ENCODE measurements at regions not wholly inside any gene's neighbourhood (a gene's known extent, or its start where the extent isn't known, plus 50 kb on each side); places are given as distances from the start of the nearest gene placed in this dataset.
A peak's percentile ranks its signal among the peaks of the same experiment; 100 is the strongest.

GRCh38 chr17:55614061-55614460 lies 102.8 kb upstream of the SMIM36 start:
- Histone ChIP-seq H4K20me1 (replicated peaks in 1 of 2; ENCODE audit: control insufficient read depth in 1 of 2, insufficient read depth in 2 of 2, low read length in 2 of 2) (no peaks in the 10 kb centered on the region), H3K9ac (replicated peaks in 1 of 4; ENCODE audit: extremely low read depth in 1 of 4, low read depth in 3 of 4, low read length in 3 of 4) (no peak overlapping the region), H3K27ac (ENCODE audit: low read depth, low read length) (no peak overlapping the region), H2AK5ac (ENCODE audit: low read depth, low read length) (no peak overlapping the region), H3K23me2 (ENCODE audit: low read depth, low read length) (no peaks in the 10 kb centered on the region), H3K4me2 (ENCODE audit: insufficient read depth in 1 of 2, low read depth in 2 of 2, low read length in 2 of 2) (no peak overlapping the region), H3K27me3 (replicated peaks in 1 of 4; ENCODE audit: control insufficient read depth in 3 of 4, extremely low read depth in 1 of 4, insufficient read depth in 3 of 4, low read length in 3 of 4) (no peaks in the 10 kb centered on the region), H3K4ac (replicated peaks; ENCODE audit: insufficient read length, low read depth, low read length) (no peak overlapping the region), H4K5ac (ENCODE audit: insufficient read length, low read depth, low read length) (no peak overlapping the region), H3K36me3 (ENCODE audit: control insufficient read depth in 2 of 4, insufficient read depth in 4 of 4, low read length in 3 of 4) (no peaks in the 10 kb centered on the region), H3K4me1 (replicated peaks in 1 of 4; ENCODE audit: control insufficient read depth in 3 of 4, insufficient read depth in 4 of 4, low read length in 3 of 4) (no peaks in the 10 kb centered on the region), H3K79me2 (ENCODE audit: control insufficient read depth in 1 of 2, insufficient read depth in 2 of 2, low read length in 2 of 2) (no peaks in the 10 kb centered on the region), H3K9me3 (ENCODE audit: insufficient read depth in 2 of 2, low read depth in 1 of 2, low read length in 1 of 2) (no peaks in the 10 kb centered on the region), H4K8ac (ENCODE audit: extremely low read depth, insufficient read depth, low read length) (no peak overlapping the region), H2AFZ (ENCODE audit: low read length) (no peak overlapping the region), H2BK5ac (ENCODE audit: low read depth, low read length) (no peak overlapping the region), H2BK12ac (ENCODE audit: low read depth, low read length) (no peak overlapping the region), H3K18ac (ENCODE audit: extremely low read depth, low read length) (no peak overlapping the region), H3K14ac (ENCODE audit: insufficient read length) (no peak overlapping the region), H3K4me3 (ENCODE audit: extremely low read depth in 1 of 4, insufficient read depth in 2 of 4, low read depth in 3 of 4, low read length in 4 of 4) (no peak overlapping the region), H3K79me1 (ENCODE audit: low read depth, low read length) (no peaks in the 10 kb centered on the region), H2BK120ac (replicated peaks; ENCODE audit: low read depth, low read length) (no peak overlapping the region), H2BK15ac (ENCODE audit: low read length) (no peak overlapping the region), H3K23ac (ENCODE audit: insufficient read length) (no peak overlapping the region), H2BK20ac (ENCODE audit: low read length) (no peak overlapping the region), H4K91ac (replicated peaks; ENCODE audit: insufficient read length, low read length) (no peak overlapping the region), H3K56ac (replicated peaks; ENCODE audit: insufficient read length, low read depth, low read length) (no peak overlapping the region)
- DNase-seq (ENCODE audit: low read depth in 1 of 2, low spot score in 2 of 2) (no peak), FAIRE-seq (no peak)
- ChIA-PET CTCF (ENCODE audit: partially characterized antibody) (no interaction called here), POLR2A (ENCODE audit: partially characterized antibody) (no interaction called here)
- TF ChIP-seq NANOG (IDR thresholded peaks at IDR 0.05; ENCODE audit: insufficient read depth, low read depth, low read length, poor library complexity, severe bottlenecking) (no peak), JUN (IDR thresholded peaks at IDR 0.05; ENCODE audit: low read depth, low read length) (no peak), POLR2A (IDR thresholded peaks at IDR 0.05; ENCODE audit: control extremely low read depth in 1 of 2, low read depth in 2 of 2, low read length in 2 of 2) (no peak), SIN3A (conservative IDR thresholded peaks at IDR 0.05 in 1 of 2, IDR thresholded peaks at IDR 0.05 in 1 of 2; ENCODE audit: low read depth in 1 of 2, low read length in 2 of 2) (no peak), RXRA (IDR thresholded peaks at IDR 0.05; ENCODE audit: insufficient read depth, low read depth, low read length) (no peak), CEBPB (IDR thresholded peaks at IDR 0.05; ENCODE audit: low read depth, low read length) (0 out of 2 replicates have a peak, but pooled peaks have one; percentile 24), CHD1 (IDR thresholded peaks at IDR 0.05; ENCODE audit: low read depth, low read length) (no peak), SP1 (IDR thresholded peaks at IDR 0.05; ENCODE audit: low read depth, low read length) (no peak)
- 82% methylated on average over 2 of the region's 2 CpGs; no CpG with 5 or more reads in 1 of the 2 experiments for WGBS, 2 experiments (ENCODE audit: extremely low coverage in 1 of 2, insufficient coverage in 1 of 2, insufficient read length in 1 of 2, insufficient replicate concordance in 2 of 2, low coverage in 1 of 2, low lambda C conversion rate in 2 of 2, missing lambda C conversion rate in 1 of 2)

All from H1 (cell line).